Caco-2 (cell line): ENCODE measurements at regions not wholly inside any gene's neighbourhood (a gene's known extent, or its start where the extent isn't known, plus 50 kb on each side); places are given as distances from the start of the nearest gene placed in this dataset.

Experiments
- BruUV-seq: library from RNA; stranded (reverse); fragments of 400-500 nt; replicated peaks from 2 replicates; lab custom pipeline; 2021; lab: Mats Ljungman, UMichigan
- CTCF ChIA-PET: fragments of 300-600 bp; sonication (Branson Sonifier 250); formaldehyde crosslinking; loops from one replicate; lab custom pipeline; 2022; ENCODE audit warnings: antibody characterized with exemption; lab: Charles Lee
- POLR2A ChIA-PET: fragments of 300-600 bp; sonication (Branson Sonifier 250); formaldehyde crosslinking; loops from one replicate; lab custom pipeline; 2022; ENCODE audit warnings: antibody characterized with exemption; lab: Charles Lee
- DNase-seq, 2 experiments: peaks; one replicate each; pipeline versions ENCODE4 v3.0.0 to v3.0.0-alpha.2; 2020 to 2022
- H3K27me3 ChIP-seq: replicated peaks from 2 replicates; pipeline ENCODE4 v1.6.0; 2011; ENCODE audit warnings: low read length; ENCODE audit not compliant: control insufficient read depth, insufficient read depth
- H3K36me3 ChIP-seq: 2 replicates; pipeline ENCODE4 v1.5.1; 2011; ENCODE audit warnings: low read length; ENCODE audit not compliant: control insufficient read depth, insufficient read depth
- H3K4me1 ChIP-seq: fragments of 250-450 bp; sonication (Bioruptor Pico); 2 replicates; pipeline ENCODE4 v1.5.1; 2020; ENCODE audit warnings: mild to moderate bottlenecking
- H3K4me3 ChIP-seq: 2 replicates; pipeline ENCODE4 v1.5.1; 2011; ENCODE audit warnings: low read depth, mild to moderate bottlenecking, control low read depth, low read length
- H3K9me3 ChIP-seq: fragments of 250-450 bp; sonication (Bioruptor Pico); 2 replicates; pipeline ENCODE4 v1.5.1; 2020; ENCODE audit warnings: mild to moderate bottlenecking, moderate library complexity
- H3K27ac Mint-ChIP-seq: one replicate; pipeline ENCODE4 v1.8.0; 2022; ENCODE audit warnings: mixed read lengths; ENCODE audit not compliant: unreplicated experiment
- H3K27me3 Mint-ChIP-seq: one replicate; pipeline ENCODE4 v1.8.0; 2022; ENCODE audit warnings: mixed read lengths; ENCODE audit not compliant: insufficient read depth, unreplicated experiment
- H3K36me3 Mint-ChIP-seq: one replicate; pipeline ENCODE4 v1.8.0; 2022; ENCODE audit warnings: mild to moderate bottlenecking, mixed read lengths; ENCODE audit not compliant: insufficient read depth, unreplicated experiment
- H3K4me1 Mint-ChIP-seq: one replicate; pipeline ENCODE4 v1.8.0; 2022; ENCODE audit warnings: low read depth, mixed read lengths; ENCODE audit not compliant: unreplicated experiment
- H3K4me3 Mint-ChIP-seq: one replicate; pipeline ENCODE4 v1.8.0; 2022; ENCODE audit warnings: mild to moderate bottlenecking, moderate library complexity, mixed read lengths; ENCODE audit not compliant: unreplicated experiment
- H3K9me3 Mint-ChIP-seq: one replicate; pipeline ENCODE4 v1.8.0; 2022; ENCODE audit warnings: mixed read lengths; ENCODE audit not compliant: unreplicated experiment
- intact Hi-C: fragments of 100-400 bp; cut with micrococcal nuclease; formaldehyde crosslinking; loops from one replicate; pipeline ENCODE4 v1.10.0; 2022; ENCODE audit not compliant: unreplicated experiment
- TF ChIP-seq, protein P1 (sequence below), 2 experiments: fragments of 200-600 bp in 1 of 2; IDR thresholded peaks; 1 replicate in 1 of 2; 2 replicates in 1 of 2; pipeline versions ENCODE4 v1.5.1 to v1.8.0; 2011 to 2022; ENCODE audit warnings: antibody characterized with exemption in 1 of 2, control low read depth in 1 of 2, inconsistent platforms in 1 of 2, low read depth in 1 of 2, low read length in 1 of 2, mild to moderate bottlenecking in 1 of 2, moderate library complexity in 1 of 2; ENCODE audit not compliant: insufficient read depth in 1 of 2, severe bottlenecking in 1 of 2, unreplicated experiment in 1 of 2

DNA sequence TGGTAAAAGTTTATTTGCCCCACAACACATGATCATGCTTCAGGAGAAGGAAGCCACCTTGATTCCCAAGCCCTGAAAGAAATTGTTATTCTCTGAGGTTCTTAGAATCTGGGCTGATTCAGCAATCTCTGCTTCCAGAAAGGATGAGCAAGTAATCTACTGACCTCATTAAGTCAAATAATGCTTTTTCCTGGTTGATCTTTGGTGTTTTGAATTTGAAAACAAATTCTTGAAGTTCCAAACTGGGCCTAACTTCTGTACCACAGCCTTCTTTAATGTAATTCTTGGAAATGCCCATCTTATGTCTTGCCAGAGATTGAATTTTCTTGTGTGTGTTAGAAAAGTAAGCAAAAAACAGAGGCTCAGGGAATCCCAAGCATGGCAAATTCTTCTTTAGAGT, 319.2 kb upstream of the DDHD1 start:
- no peaks in the 10 kb centered on the region for H3K9me3 Mint-ChIP-seq
- no peak overlapping the region for H3K4me3 Mint-ChIP-seq
- POLR2A ChIA-PET: no interaction called here

DNA sequence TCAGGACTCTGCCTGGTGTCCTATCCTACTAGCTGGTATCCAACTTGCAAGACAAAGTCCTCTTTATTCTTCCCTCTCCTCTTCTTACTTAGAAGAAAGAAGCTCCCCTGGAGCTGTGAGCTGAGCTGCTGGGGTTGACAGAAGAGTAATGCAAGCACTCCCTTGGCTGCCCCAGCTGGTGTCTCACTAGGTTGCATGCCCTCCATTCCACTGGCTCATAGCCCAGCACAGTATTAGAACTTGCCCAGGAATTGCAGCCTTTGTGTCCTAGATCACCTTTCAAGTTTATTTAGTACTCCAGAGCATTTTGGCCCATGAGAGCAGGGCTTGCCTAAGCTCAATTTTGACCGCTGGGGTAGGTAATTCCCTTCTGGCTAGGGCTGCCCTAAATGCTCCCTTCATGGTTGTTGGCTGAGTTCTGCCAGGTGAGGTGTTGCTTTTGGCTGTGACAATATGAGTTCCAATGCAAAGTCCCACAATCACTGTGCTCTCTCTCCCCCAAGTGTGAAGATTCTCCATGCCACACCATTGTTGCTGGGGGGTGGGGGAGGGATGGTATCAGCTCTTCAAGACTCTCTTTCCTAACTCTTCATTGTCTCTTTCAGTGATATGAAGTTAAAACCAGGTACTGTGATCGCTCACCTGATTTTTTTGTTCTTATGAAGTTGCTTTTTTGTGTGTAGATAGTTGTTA, 317.4 kb upstream of the DDHD1 start:
- no peak for DNase-seq
- no peaks in the 10 kb centered on the region for H3K27me3 Mint-ChIP-seq
- BruUV-seq: no TSS peak
- no peaks in the 10 kb centered on the region for H3K4me1 Mint-ChIP-seq
- peaks cover under 1% of the 10 kb centered on the region for H3K9me3 Mint-ChIP-seq
- H3K27ac Mint-ChIP-seq: no peak overlapping the region
- ChIA-PET CTCF (no interaction called here), POLR2A (no interaction called here)
- H3K27me3 ChIP-seq: no peaks in the 10 kb centered on the region
- TF ChIP-seq, protein P1, sequence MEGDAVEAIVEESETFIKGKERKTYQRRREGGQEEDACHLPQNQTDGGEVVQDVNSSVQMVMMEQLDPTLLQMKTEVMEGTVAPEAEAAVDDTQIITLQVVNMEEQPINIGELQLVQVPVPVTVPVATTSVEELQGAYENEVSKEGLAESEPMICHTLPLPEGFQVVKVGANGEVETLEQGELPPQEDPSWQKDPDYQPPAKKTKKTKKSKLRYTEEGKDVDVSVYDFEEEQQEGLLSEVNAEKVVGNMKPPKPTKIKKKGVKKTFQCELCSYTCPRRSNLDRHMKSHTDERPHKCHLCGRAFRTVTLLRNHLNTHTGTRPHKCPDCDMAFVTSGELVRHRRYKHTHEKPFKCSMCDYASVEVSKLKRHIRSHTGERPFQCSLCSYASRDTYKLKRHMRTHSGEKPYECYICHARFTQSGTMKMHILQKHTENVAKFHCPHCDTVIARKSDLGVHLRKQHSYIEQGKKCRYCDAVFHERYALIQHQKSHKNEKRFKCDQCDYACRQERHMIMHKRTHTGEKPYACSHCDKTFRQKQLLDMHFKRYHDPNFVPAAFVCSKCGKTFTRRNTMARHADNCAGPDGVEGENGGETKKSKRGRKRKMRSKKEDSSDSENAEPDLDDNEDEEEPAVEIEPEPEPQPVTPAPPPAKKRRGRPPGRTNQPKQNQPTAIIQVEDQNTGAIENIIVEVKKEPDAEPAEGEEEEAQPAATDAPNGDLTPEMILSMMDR (IDR thresholded peaks at IDR 0.05; ENCODE audit: insufficient read depth in 1 of 2, low read depth in 1 of 2, low read length in 1 of 2, severe bottlenecking in 1 of 2, unreplicated experiment in 1 of 2): no peak
- H3K4me3 ChIP-seq: no peak overlapping the region
- H3K4me3 Mint-ChIP-seq: no peak overlapping the region
- intact Hi-C loops: no loop called here
- H3K36me3 ChIP-seq: no peaks in the 10 kb centered on the region
- H3K36me3 Mint-ChIP-seq: no peaks in the 10 kb centered on the region
- H3K4me1 ChIP-seq: no peaks in the 10 kb centered on the region
- H3K9me3 ChIP-seq: peaks cover 9% of the 10 kb centered on the region

More for the DNA sequence above, 319.2 kb upstream of the DDHD1 start:
- H3K4me3 ChIP-seq: no peak overlapping the region
- intact Hi-C loops: no loop called here
- DNase-seq: no peak
- peaks cover 3% of the 10 kb centered on the region; the same call in 1 of the 2 replicates for H3K9me3 ChIP-seq
- Mint-ChIP-seq H3K27me3 (no peaks in the 10 kb centered on the region), H3K36me3 (no peaks in the 10 kb centered on the region), H3K27ac (no peak overlapping the region), H3K4me1 (no peaks in the 10 kb centered on the region)
- CTCF ChIA-PET: no interaction called here
- no peaks in the 10 kb centered on the region for H3K36me3 ChIP-seq
- BruUV-seq: no TSS peak
- no peaks in the 10 kb centered on the region for H3K4me1 ChIP-seq
- no peaks in the 10 kb centered on the region for H3K27me3 ChIP-seq
- TF ChIP-seq, protein P1 (IDR thresholded peaks at IDR 0.05; ENCODE audit: insufficient read depth in 1 of 2, low read depth in 1 of 2, low read length in 1 of 2, severe bottlenecking in 1 of 2, unreplicated experiment in 1 of 2): no peak

DNA sequence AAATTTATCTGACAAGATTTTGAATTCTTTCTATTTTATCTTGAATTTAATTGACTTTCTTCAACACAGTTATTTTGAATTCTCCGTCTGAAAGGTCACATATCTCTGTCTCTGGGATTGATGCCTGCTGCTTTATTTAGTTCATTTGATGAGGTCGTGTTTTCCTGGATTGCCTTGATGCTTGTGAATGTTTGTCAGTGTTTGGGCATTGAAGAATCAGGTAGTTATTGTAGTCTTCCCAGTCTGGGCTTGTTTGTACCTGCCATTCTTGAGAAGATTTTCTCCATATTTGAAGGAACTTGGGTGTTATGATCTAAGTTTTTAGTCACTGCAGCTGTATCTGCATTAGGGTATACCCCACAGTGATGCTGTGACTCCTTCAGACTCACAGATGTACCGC, 315.8 kb upstream of the DDHD1 start:
- Histone ChIP-seq H3K27me3 (no peaks in the 10 kb centered on the region), H3K36me3 (no peaks in the 10 kb centered on the region), H3K9me3 (peaks cover 16% of the 10 kb centered on the region), H3K4me1 (peaks cover 8% of the 10 kb centered on the region), H3K4me3 (no peak overlapping the region)
- Mint-ChIP-seq H3K4me3 (no peak overlapping the region), H3K4me1 (peaks cover 8% of the 10 kb centered on the region), H3K27me3 (no peaks in the 10 kb centered on the region), H3K36me3 (no peaks in the 10 kb centered on the region), H3K27ac (no peak overlapping the region), H3K9me3 (peaks cover 17% of the 10 kb centered on the region)
- CTCF ChIA-PET: no interaction called here
- no TSS peak for BruUV-seq
- intact Hi-C loops: no loop called here
- DNase-seq: no peak
- POLR2A ChIA-PET: no interaction called here
- TF ChIP-seq, protein P1 (IDR thresholded peaks at IDR 0.05; ENCODE audit: insufficient read depth in 1 of 2, low read depth in 1 of 2, low read length in 1 of 2, severe bottlenecking in 1 of 2, unreplicated experiment in 1 of 2): no peak
